Right atrium auricular region (tissue), 2 donors: ENCODE measurements at regions not wholly inside any gene's neighbourhood (a gene's known extent, or its start where the extent isn't known, plus 50 kb on each side); places are given as distances from the start of the nearest gene placed in this dataset.

Experiments used
- DNase-seq: peaks from one replicate; pipeline ENCODE4 v3.0.0-alpha.2; 2019; ENCODE audit warnings: low spot score
- H3K27ac ChIP-seq, 2 donors: fragments of 200-600 bp; sonication (generic); 1 replicate in 1 of 2; 2 replicates in 1 of 2; pipeline ENCODE4 v1.5.1; 2016 to 2019
- H3K27me3 ChIP-seq, 2 donors: fragments of 200-600 bp; sonication (generic); one replicate each; pipeline versions ENCODE4 v1.5.1 to v1.6.0; 2017 to 2019
- H3K36me3 ChIP-seq: fragments of 200-600 bp; sonication (generic); one replicate; pipeline ENCODE4 v1.5.1; 2016
- H3K4me1 ChIP-seq, 2 donors: fragments of 200-600 bp; sonication (generic); one replicate each; pipeline versions ENCODE4 v1.5.1 to v1.6.0; 2017 to 2019
- H3K4me3 ChIP-seq, 2 donors: fragments of 200-600 bp; sonication (generic); 1 replicate in 1 of 2; 2 replicates in 1 of 2; pipeline ENCODE4 v1.5.1; 2017 to 2019; ENCODE audit warnings: mild to moderate bottlenecking in 1 of 2, moderate library complexity in 1 of 2
- H3K9me3 ChIP-seq, 2 donors: fragments of 200-600 bp; sonication (generic); one replicate each; pipeline ENCODE4 v1.5.1; 2019
- CTCF ChIP-seq, 2 donors: fragments of 200-600 bp; sonication (generic); IDR thresholded peaks; one replicate each; pipeline ENCODE4 v1.5.1; 2019; ENCODE audit warnings: antibody characterized with exemption in 2 of 2

DNA sequence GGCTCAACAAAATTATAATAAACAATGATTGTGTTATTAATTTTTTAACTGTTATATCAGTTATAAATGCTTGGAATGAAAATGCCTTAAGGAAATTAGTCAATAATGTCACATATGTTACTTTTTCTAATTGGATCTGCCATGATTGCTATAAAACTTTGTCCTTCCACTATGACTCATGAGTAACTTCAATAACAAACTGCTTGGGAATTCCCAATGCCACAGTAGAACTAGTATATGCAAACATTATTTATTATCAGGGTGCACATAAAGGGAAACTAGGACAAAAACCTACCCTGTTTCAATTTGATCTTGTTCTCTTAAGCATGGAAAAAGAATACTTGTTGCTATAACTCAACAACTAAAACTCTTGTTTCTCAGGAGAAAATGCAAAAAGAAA, 59.1 kb upstream of the PDC start:
- no peaks in the 10 kb centered on the region for H3K4me1 ChIP-seq
- no peaks in the 10 kb centered on the region for H3K27me3 ChIP-seq
- H3K9me3 ChIP-seq: peaks cover 0 to 14% of the 10 kb centered on the region in 2 donors
- H3K27ac ChIP-seq: no peak overlapping the region
- TF ChIP-seq CTCF (IDR thresholded peaks at IDR 0.05): no peak
- no peak overlapping the region for H3K4me3 ChIP-seq
- no peak for DNase-seq
- H3K36me3 ChIP-seq: no peaks in the 10 kb centered on the region

DNA sequence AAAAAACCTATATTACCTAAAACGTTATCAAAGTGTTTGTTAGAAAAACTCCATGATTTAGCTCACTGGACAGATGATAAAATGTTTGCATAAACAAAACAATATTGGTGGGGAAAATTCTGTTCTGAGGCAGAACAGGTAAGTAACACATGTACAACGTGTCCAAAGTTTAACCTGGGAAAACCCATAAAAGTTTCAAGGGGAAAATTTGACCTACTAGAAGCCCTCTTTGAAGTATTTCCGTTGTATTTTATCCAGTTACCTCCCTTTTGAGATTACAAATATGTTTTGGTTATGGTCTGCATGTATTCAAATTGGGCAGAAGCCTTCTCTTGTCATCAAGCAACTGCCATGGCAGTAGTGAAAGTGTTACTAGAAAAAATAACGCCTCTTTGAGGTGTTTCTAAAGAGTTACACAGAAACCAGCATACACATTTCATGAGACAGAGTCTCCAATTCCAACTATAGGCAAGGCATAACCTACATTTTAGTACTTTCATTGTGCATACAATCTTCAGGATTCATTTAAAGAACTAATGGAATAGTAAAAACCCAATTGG, 58.0 kb upstream of the PDC start:
- Histone ChIP-seq H3K27me3 (no peaks in the 10 kb centered on the region), H3K36me3 (no peaks in the 10 kb centered on the region), H3K9me3 (peaks cover 0 to 11% of the 10 kb centered on the region in 2 donors), H3K4me3 (no peak overlapping the region), H3K4me1 (no peaks in the 10 kb centered on the region), H3K27ac (no peak overlapping the region)
- no peak for TF ChIP-seq CTCF (IDR thresholded peaks at IDR 0.05)
- DNase-seq: no peak

- no peak overlapping the region for H3K27ac ChIP-seq
- H3K9me3 ChIP-seq: peaks cover 0 to 6% of the 10 kb centered on the region in 2 donors
- no peaks in the 10 kb centered on the region for H3K27me3 ChIP-seq
- no peaks in the 10 kb centered on the region for H3K36me3 ChIP-seq
- TF ChIP-seq CTCF (IDR thresholded peaks at IDR 0.05): no peak
- no peaks in the 10 kb centered on the region for H3K4me1 ChIP-seq
- DNase-seq: no peak
- no peak overlapping the region for H3K4me3 ChIP-seq
Observed at GRCh38 chr1:186518395-186518794, 57.5 kb upstream of the PDC start.

GRCh38 chr1:186514367-186514766, 53.5 kb upstream of the PDC start:
- no peaks in the 10 kb centered on the region for H3K36me3 ChIP-seq
- H3K4me1 ChIP-seq: no peaks in the 10 kb centered on the region
- H3K4me3 ChIP-seq: no peak overlapping the region
- no peak for DNase-seq
- no peak overlapping the region for H3K27ac ChIP-seq
- no peaks in the 10 kb centered on the region for H3K9me3 ChIP-seq
- no peaks in the 10 kb centered on the region for H3K27me3 ChIP-seq
- no peak for TF ChIP-seq CTCF (IDR thresholded peaks at IDR 0.05)

DNA sequence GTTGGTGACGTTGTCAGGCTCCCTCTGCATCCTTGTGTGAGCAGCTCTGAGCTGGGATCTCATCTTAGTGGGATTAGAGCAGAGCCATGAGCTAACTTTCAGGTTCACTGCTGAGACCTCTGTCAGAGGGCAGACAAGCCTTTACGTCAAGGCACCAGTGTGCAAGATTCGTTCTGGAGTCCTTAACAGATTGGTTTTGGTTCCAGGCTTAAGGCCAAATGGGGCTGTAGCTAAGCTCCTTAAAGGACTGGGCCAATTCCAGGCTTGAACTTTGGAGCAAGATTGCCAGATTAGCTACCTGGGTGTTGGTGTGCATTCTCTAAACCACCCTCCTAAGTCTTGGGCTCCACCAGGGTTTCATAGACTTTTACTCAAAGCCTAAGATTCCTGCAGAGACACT, 52.6 kb upstream of the PDC start:
- Histone ChIP-seq H3K9me3 (no peaks in the 10 kb centered on the region), H3K36me3 (no peaks in the 10 kb centered on the region), H3K4me1 (no peaks in the 10 kb centered on the region), H3K4me3 (no peak overlapping the region), H3K27me3 (no peaks in the 10 kb centered on the region), H3K27ac (no peak overlapping the region)
- TF ChIP-seq CTCF (IDR thresholded peaks at IDR 0.05): no peak
- no peak for DNase-seq
